MM.1S (cell line): ENCODE measurements at regions not wholly inside any gene's neighbourhood (a gene's known extent, or its start where the extent isn't known, plus 50 kb on each side); places are given as distances from the start of the nearest gene placed in this dataset.

Experiments
- DNase-seq: peaks from one replicate; pipeline ENCODE4 v3.0.0-alpha.2; 2015
- H2AFZ ChIP-seq: fragments of 300-600 bp; sonication (generic); 2 replicates; pipeline ENCODE4 v1.6.0; 2016; ENCODE audit warnings: antibody characterized with exemption, low read length
- H3F3A ChIP-seq: fragments of 300-600 bp; sonication (generic); 2 replicates; pipeline ENCODE4 v1.6.1; 2016; ENCODE audit warnings: mild to moderate bottlenecking, antibody characterized with exemption, low read length, moderate library complexity, mixed read lengths; ENCODE audit not compliant: insufficient read depth
- H3K27ac ChIP-seq: fragments of 300-600 bp; sonication (generic); 2 replicates; pipeline ENCODE4 v1.5.1; 2016; ENCODE audit warnings: mild to moderate bottlenecking, low read length
- H3K27me3 ChIP-seq: fragments of 300-600 bp; sonication (generic); replicated peaks from 2 replicates; pipeline ENCODE4 v1.6.0; 2016; ENCODE audit warnings: low read length; ENCODE audit not compliant: insufficient read depth
- H3K36me3 ChIP-seq: fragments of 300-600 bp; sonication (generic); replicated peaks from 2 replicates; pipeline ENCODE4 v1.6.1; 2016; ENCODE audit warnings: mild to moderate bottlenecking, low read length, mixed read lengths; ENCODE audit not compliant: insufficient read depth
- H3K4me1 ChIP-seq: fragments of 300-600 bp; sonication (generic); 2 replicates; pipeline ENCODE4 v1.6.1; 2016; ENCODE audit warnings: low read length, mixed read lengths
- H3K4me2 ChIP-seq: fragments of 300-600 bp; sonication (generic); 2 replicates; pipeline ENCODE4 v1.6.0; 2016; ENCODE audit warnings: low read depth, low read length
- H3K4me3 ChIP-seq: fragments of 300-600 bp; sonication (generic); 2 replicates; pipeline ENCODE4 v1.5.1; 2016; ENCODE audit warnings: low read length, mixed read lengths
- H3K79me2 ChIP-seq: fragments of 300-600 bp; sonication (generic); 2 replicates; pipeline ENCODE4 v1.6.1; 2016; ENCODE audit warnings: mixed run types, low read length, mixed read lengths
- H3K9ac ChIP-seq: fragments of 300-600 bp; sonication (generic); 2 replicates; pipeline ENCODE4 v1.6.1; 2016; ENCODE audit warnings: low read length, mixed read lengths
- H3K9me2 ChIP-seq: fragments of 300-600 bp; sonication (generic); replicated peaks from 2 replicates; pipeline ENCODE4 v1.6.1; 2016; ENCODE audit warnings: mild to moderate bottlenecking, low read length, mixed read lengths; ENCODE audit not compliant: insufficient read depth
- H3K9me3 ChIP-seq: fragments of 300-600 bp; sonication (generic); replicated peaks from 2 replicates; pipeline ENCODE4 v1.6.1; 2016; ENCODE audit warnings: mild to moderate bottlenecking, low read length, mixed read lengths; ENCODE audit not compliant: insufficient read depth
- H4K20me1 ChIP-seq: fragments of 300-600 bp; sonication (generic); 2 replicates; pipeline ENCODE4 v1.6.1; 2016; ENCODE audit warnings: mild to moderate bottlenecking, low read length, moderate library complexity, mixed read lengths; ENCODE audit not compliant: insufficient read depth
- CTCF ChIP-seq: fragments of 300-600 bp; sonication (generic); IDR thresholded peaks from 2 replicates; pipeline ENCODE4 v1.5.1; 2016; ENCODE audit warnings: antibody characterized with exemption, low read length, mixed read lengths
- EZH2 ChIP-seq: fragments of 300-600 bp; sonication (generic); optimal IDR thresholded peaks from 2 replicates; pipeline ENCODE3; 2017; ENCODE audit warnings: low read depth, mild to moderate bottlenecking, antibody characterized with exemption, low read length, mixed read lengths
- EZH2phosphoT487 ChIP-seq: fragments of 300-600 bp; sonication (generic); IDR thresholded peaks from 2 replicates; pipeline ENCODE4 v1.6.1; 2018; ENCODE audit warnings: antibody characterized with exemption, low read length

- no peaks in the 10 kb centered on the region for H3K36me3 ChIP-seq
- H3K9me2 ChIP-seq = no peaks in the 10 kb centered on the region
- DNase-seq = no peak
- no peak overlapping the region for H3K4me3 ChIP-seq
- no peaks in the 10 kb centered on the region for H3K79me2 ChIP-seq
- H3K27ac ChIP-seq = no peak overlapping the region
- H3K27me3 ChIP-seq = no peaks in the 10 kb centered on the region
- H3K9ac ChIP-seq = no peak overlapping the region
- H4K20me1 ChIP-seq = no peaks in the 10 kb centered on the region
- H3K4me2 ChIP-seq = no peak overlapping the region
- H3K4me1 ChIP-seq = no peaks in the 10 kb centered on the region
- no peak overlapping the region for H2AFZ ChIP-seq
- TF ChIP-seq EZH2 (no peak), CTCF (no peak), EZH2phosphoT487 (no peak)
- H3K9me3 ChIP-seq = no peaks in the 10 kb centered on the region
- no peaks in the 10 kb centered on the region for H3F3A ChIP-seq
Observed at GRCh38 chr3:81289676-81290075, 471.8 kb downstream of the GBE1 start.

DNA sequence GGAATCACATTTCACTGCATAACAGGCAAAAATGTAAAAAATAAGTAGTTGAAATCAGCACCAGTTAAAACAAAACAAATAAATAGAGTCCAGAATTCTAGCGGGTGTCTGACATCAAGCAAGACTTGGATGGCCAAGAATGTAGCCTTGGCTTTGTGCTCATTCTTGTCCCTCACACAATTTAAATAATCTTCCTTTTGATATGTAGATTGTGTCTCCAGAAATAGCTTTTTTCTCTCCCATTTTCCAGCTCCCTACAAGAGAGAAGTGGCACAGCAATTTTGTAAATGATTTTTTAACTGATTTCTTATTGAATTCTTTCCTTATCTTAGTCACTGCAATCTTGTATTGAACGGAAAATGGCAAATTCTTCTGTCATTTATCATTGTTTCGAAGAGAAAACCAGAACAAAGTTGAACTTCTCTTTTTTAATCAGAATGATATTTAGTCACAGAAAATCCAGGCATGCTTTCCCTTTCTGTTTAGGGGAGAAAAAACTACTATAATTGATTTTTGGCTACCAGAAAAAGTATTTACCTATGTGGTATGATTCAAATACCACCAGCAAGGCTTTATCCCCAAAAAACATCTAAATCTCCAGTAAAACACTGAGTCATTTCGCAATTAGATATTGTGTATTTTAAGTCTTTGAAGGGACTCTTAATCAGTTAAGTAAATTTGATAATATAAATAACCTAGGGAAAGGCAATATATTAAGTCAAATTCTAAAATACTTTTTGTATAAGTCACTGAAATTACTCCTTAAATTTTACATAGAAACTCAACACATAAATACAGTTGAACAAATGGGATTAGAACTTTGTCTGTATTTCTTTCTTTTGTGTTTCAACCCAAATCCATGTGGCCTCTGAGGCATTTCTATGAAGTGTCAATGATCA is 481.7 kb downstream of the GBE1 start:
- no peak for DNase-seq
- H2AFZ ChIP-seq = no peak overlapping the region
- no peaks in the 10 kb centered on the region for H3K27me3 ChIP-seq
- no peak overlapping the region for H3K4me3 ChIP-seq
- H3K9me3 ChIP-seq = no peaks in the 10 kb centered on the region
- H3K9ac ChIP-seq = no peak overlapping the region
- no peak overlapping the region for H3K27ac ChIP-seq
- no peaks in the 10 kb centered on the region for H3K36me3 ChIP-seq
- TF ChIP-seq CTCF (no peak), EZH2phosphoT487 (no peak), EZH2 (no peak)
- no peak overlapping the region for H3K4me2 ChIP-seq
- no peaks in the 10 kb centered on the region for H3K4me1 ChIP-seq
- H4K20me1 ChIP-seq = no peaks in the 10 kb centered on the region
- no peaks in the 10 kb centered on the region for H3F3A ChIP-seq
- H3K79me2 ChIP-seq = no peaks in the 10 kb centered on the region
- no peaks in the 10 kb centered on the region for H3K9me2 ChIP-seq

DNA sequence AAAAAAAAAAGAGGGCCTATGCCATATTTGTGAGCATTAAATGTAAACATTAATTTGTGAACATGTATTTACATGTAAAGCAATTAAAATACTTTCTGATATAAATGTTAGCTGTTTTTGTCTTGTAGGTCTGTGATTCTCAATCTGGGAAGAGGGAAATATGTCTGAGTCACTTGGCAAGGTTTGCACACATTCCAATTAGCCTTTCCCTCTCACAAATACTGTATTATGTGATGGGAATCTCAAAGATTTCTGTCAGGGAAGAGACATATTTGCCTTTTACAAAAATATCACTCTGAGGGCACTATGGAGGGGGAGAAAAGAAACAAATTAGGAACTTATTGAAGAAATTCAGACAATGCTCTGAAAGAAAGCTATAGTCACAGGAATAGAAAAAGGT is 483.6 kb downstream of the GBE1 start:
- Histone ChIP-seq H3K4me3 (no peak overlapping the region), H3K9me2 (no peaks in the 10 kb centered on the region), H3K9ac (no peak overlapping the region), H2AFZ (no peak overlapping the region), H3K79me2 (no peaks in the 10 kb centered on the region), H3K36me3 (no peaks in the 10 kb centered on the region), H3K27ac (no peak overlapping the region), H3K27me3 (no peaks in the 10 kb centered on the region), H3K4me1 (no peaks in the 10 kb centered on the region), H3F3A (no peaks in the 10 kb centered on the region), H3K9me3 (no peaks in the 10 kb centered on the region), H3K4me2 (no peak overlapping the region), H4K20me1 (no peaks in the 10 kb centered on the region)
- no peak for DNase-seq
- TF ChIP-seq EZH2 (no peak), CTCF (no peak), EZH2phosphoT487 (no peak)
